Caco-2 (cell line): ENCODE measurements at regions not wholly inside any gene's neighbourhood (a gene's known extent, or its start where the extent isn't known, plus 50 kb on each side); places are given as distances from the start of the nearest gene placed in this dataset.

Experiments
- BruUV-seq: library from RNA; stranded (reverse); fragments of 400-500 nt; replicated peaks from 2 replicates; lab custom pipeline; 2021; lab: Mats Ljungman, UMichigan
- CTCF ChIA-PET: fragments of 300-600 bp; sonication (Branson Sonifier 250); formaldehyde crosslinking; loops from one replicate; lab custom pipeline; 2022; ENCODE audit warnings: antibody characterized with exemption; lab: Charles Lee
- POLR2A ChIA-PET: fragments of 300-600 bp; sonication (Branson Sonifier 250); formaldehyde crosslinking; loops from one replicate; lab custom pipeline; 2022; ENCODE audit warnings: antibody characterized with exemption; lab: Charles Lee
- DNase-seq, 2 experiments: peaks; one replicate each; pipeline versions ENCODE4 v3.0.0 to v3.0.0-alpha.2; 2020 to 2022
- H3K27me3 ChIP-seq: replicated peaks from 2 replicates; pipeline ENCODE4 v1.6.0; 2011; ENCODE audit warnings: low read length; ENCODE audit not compliant: control insufficient read depth, insufficient read depth
- H3K36me3 ChIP-seq: 2 replicates; pipeline ENCODE4 v1.5.1; 2011; ENCODE audit warnings: low read length; ENCODE audit not compliant: control insufficient read depth, insufficient read depth
- H3K4me1 ChIP-seq: fragments of 250-450 bp; sonication (Bioruptor Pico); 2 replicates; pipeline ENCODE4 v1.5.1; 2020; ENCODE audit warnings: mild to moderate bottlenecking
- H3K4me3 ChIP-seq: 2 replicates; pipeline ENCODE4 v1.5.1; 2011; ENCODE audit warnings: low read depth, mild to moderate bottlenecking, control low read depth, low read length
- H3K9me3 ChIP-seq: fragments of 250-450 bp; sonication (Bioruptor Pico); 2 replicates; pipeline ENCODE4 v1.5.1; 2020; ENCODE audit warnings: mild to moderate bottlenecking, moderate library complexity
- H3K27ac Mint-ChIP-seq: one replicate; pipeline ENCODE4 v1.8.0; 2022; ENCODE audit warnings: mixed read lengths; ENCODE audit not compliant: unreplicated experiment
- H3K27me3 Mint-ChIP-seq: one replicate; pipeline ENCODE4 v1.8.0; 2022; ENCODE audit warnings: mixed read lengths; ENCODE audit not compliant: insufficient read depth, unreplicated experiment
- H3K36me3 Mint-ChIP-seq: one replicate; pipeline ENCODE4 v1.8.0; 2022; ENCODE audit warnings: mild to moderate bottlenecking, mixed read lengths; ENCODE audit not compliant: insufficient read depth, unreplicated experiment
- H3K4me1 Mint-ChIP-seq: one replicate; pipeline ENCODE4 v1.8.0; 2022; ENCODE audit warnings: low read depth, mixed read lengths; ENCODE audit not compliant: unreplicated experiment
- H3K4me3 Mint-ChIP-seq: one replicate; pipeline ENCODE4 v1.8.0; 2022; ENCODE audit warnings: mild to moderate bottlenecking, moderate library complexity, mixed read lengths; ENCODE audit not compliant: unreplicated experiment
- H3K9me3 Mint-ChIP-seq: one replicate; pipeline ENCODE4 v1.8.0; 2022; ENCODE audit warnings: mixed read lengths; ENCODE audit not compliant: unreplicated experiment
- CTCF ChIP-seq, 2 experiments: fragments of 200-600 bp in 1 of 2; IDR thresholded peaks; 1 replicate in 1 of 2; 2 replicates in 1 of 2; pipeline versions ENCODE4 v1.5.1 to v1.8.0; 2011 to 2022; ENCODE audit warnings: antibody characterized with exemption in 1 of 2, control low read depth in 1 of 2, inconsistent platforms in 1 of 2, low read depth in 1 of 2, low read length in 1 of 2, mild to moderate bottlenecking in 1 of 2, moderate library complexity in 1 of 2; ENCODE audit not compliant: insufficient read depth in 1 of 2, severe bottlenecking in 1 of 2, unreplicated experiment in 1 of 2
- intact Hi-C: fragments of 100-400 bp; cut with micrococcal nuclease; formaldehyde crosslinking; loops from one replicate; pipeline ENCODE4 v1.10.0; 2022; ENCODE audit not compliant: unreplicated experiment

- H3K9me3 ChIP-seq, result no peaks in the 10 kb centered on the region
- H3K4me3 Mint-ChIP-seq, result no peak overlapping the region
- H3K27ac Mint-ChIP-seq, result no peak overlapping the region
- peaks cover 6% of the 10 kb centered on the region; the same call in 1 of the 2 replicates for H3K4me1 ChIP-seq
- CTCF ChIA-PET, result no interaction called here
- H3K4me1 Mint-ChIP-seq, result peaks cover 7% of the 10 kb centered on the region
- intact Hi-C loops, result no loop called here
- POLR2A ChIA-PET, result no interaction called here
- no peak for DNase-seq
- no peaks in the 10 kb centered on the region for H3K36me3 Mint-ChIP-seq
- no TSS peak for BruUV-seq
- TF ChIP-seq CTCF (IDR thresholded peaks at IDR 0.05; ENCODE audit: insufficient read depth in 1 of 2, low read depth in 1 of 2, low read length in 1 of 2, severe bottlenecking in 1 of 2, unreplicated experiment in 1 of 2), result no peak
- no peaks in the 10 kb centered on the region for H3K27me3 ChIP-seq
- H3K27me3 Mint-ChIP-seq, result no peaks in the 10 kb centered on the region
- H3K4me3 ChIP-seq, result no peak overlapping the region
- no peaks in the 10 kb centered on the region for H3K9me3 Mint-ChIP-seq
- no peaks in the 10 kb centered on the region for H3K36me3 ChIP-seq
These were observed 228.0 kb upstream of the ATP2B1 start for GRCh38 chr12:89936631-89937030.

DNA sequence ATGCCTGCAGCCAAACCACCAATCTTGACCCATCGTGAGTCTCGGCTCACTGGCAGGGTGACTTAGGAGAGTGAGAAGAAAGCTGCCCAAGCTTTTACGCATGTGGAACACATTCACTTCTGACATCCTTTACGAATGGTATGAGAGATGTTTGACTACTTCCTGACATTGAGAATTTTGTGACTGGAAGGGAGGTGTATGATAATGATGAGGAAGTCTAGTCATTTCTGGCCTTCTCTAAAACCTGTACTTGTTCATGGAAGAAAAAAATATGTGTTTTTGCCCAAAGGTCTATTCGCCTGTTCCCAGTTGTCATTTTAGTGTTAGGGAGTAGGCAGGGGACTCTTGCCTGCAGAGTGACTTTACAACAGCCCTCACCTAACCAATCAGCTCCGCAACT, 227.2 kb upstream of the ATP2B1 start:
- H3K9me3 ChIP-seq, result no peaks in the 10 kb centered on the region
- Mint-ChIP-seq H3K9me3 (no peaks in the 10 kb centered on the region), H3K4me1 (peaks cover 7% of the 10 kb centered on the region), H3K27ac (no peak overlapping the region), H3K36me3 (no peaks in the 10 kb centered on the region), H3K27me3 (no peaks in the 10 kb centered on the region), H3K4me3 (no peak overlapping the region)
- H3K4me1 ChIP-seq, result peaks cover 6% of the 10 kb centered on the region; the same call in 1 of the 2 replicates
- intact Hi-C loops, result no loop called here
- no peak for TF ChIP-seq CTCF (IDR thresholded peaks at IDR 0.05; ENCODE audit: insufficient read depth in 1 of 2, low read depth in 1 of 2, low read length in 1 of 2, severe bottlenecking in 1 of 2, unreplicated experiment in 1 of 2)
- no peak overlapping the region for H3K4me3 ChIP-seq
- BruUV-seq, result no TSS peak
- H3K36me3 ChIP-seq, result no peaks in the 10 kb centered on the region
- no peaks in the 10 kb centered on the region for H3K27me3 ChIP-seq
- DNase-seq, result no peak
- ChIA-PET POLR2A (no interaction called here), CTCF (no interaction called here)

DNA sequence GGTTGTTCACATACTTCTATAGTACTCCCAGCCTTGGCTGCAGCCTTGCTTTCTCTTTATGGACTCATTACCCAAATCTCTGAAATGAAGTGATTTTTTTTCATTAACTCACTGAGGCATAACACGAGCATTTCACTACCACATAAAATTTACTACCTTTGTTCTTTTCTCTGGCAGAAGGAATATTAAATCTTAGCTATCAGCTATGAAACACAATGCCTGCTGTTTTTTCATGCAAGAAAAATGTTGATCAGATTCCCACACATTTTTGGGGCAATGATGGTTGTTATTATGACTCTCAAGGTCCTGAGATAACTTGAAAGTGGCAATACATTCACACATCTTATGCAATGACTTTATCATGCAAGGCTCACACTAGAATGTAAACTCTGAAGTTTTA, 225.3 kb upstream of the ATP2B1 start:
- Histone ChIP-seq H3K4me3 (no peak overlapping the region), H3K4me1 (no peaks in the 10 kb centered on the region), H3K9me3 (no peaks in the 10 kb centered on the region), H3K27me3 (no peaks in the 10 kb centered on the region), H3K36me3 (no peaks in the 10 kb centered on the region)
- CTCF ChIA-PET, result no interaction called here
- POLR2A ChIA-PET, result no interaction called here
- no peaks in the 10 kb centered on the region for H3K36me3 Mint-ChIP-seq
- no peak for DNase-seq
- intact Hi-C loops, result no loop called here
- no peaks in the 10 kb centered on the region for H3K4me1 Mint-ChIP-seq
- no peak overlapping the region for H3K4me3 Mint-ChIP-seq
- no peak for TF ChIP-seq CTCF (IDR thresholded peaks at IDR 0.05; ENCODE audit: insufficient read depth in 1 of 2, low read depth in 1 of 2, low read length in 1 of 2, severe bottlenecking in 1 of 2, unreplicated experiment in 1 of 2)
- H3K9me3 Mint-ChIP-seq, result no peaks in the 10 kb centered on the region
- no peaks in the 10 kb centered on the region for H3K27me3 Mint-ChIP-seq
- BruUV-seq, result no TSS peak
- no peak overlapping the region for H3K27ac Mint-ChIP-seq
